ENCODE measurements at regions not wholly inside any gene's neighbourhood (a gene's known extent, or its start where the extent isn't known, plus 50 kb on each side); places are given as distances from the start of the nearest gene placed in this dataset.
"Not testable (repeated sequence)": the region's sequence is repeated elsewhere in the genome, so short reads cannot be mapped to it uniquely, and the experiment has no call there.

- no peaks in the 10 kb centered on the region for H3K36me3 ChIP-seq (replicated peaks; ENCODE audit: insufficient read depth, low read length)
- DNase-seq = no peak
- H3K9me3 ChIP-seq (replicated peaks; ENCODE audit: insufficient read depth, low read length) = no peaks in the 10 kb centered on the region
- H3K9ac ChIP-seq (ENCODE audit: low read length) = no peak overlapping the region
- H3K4me3 ChIP-seq (ENCODE audit: low read length) = no peak overlapping the region
- H3K27ac ChIP-seq (ENCODE audit: low read length) = no peak overlapping the region
- no peaks in the 10 kb centered on the region for H3F3A ChIP-seq (ENCODE audit: insufficient read depth, low read length)
- no peaks in the 10 kb centered on the region for H3K79me2 ChIP-seq (ENCODE audit: low read length)
- H2AFZ ChIP-seq (ENCODE audit: low read length) = no peak overlapping the region
- no peaks in the 10 kb centered on the region for H3K27me3 ChIP-seq (replicated peaks; ENCODE audit: insufficient read depth, low read length)
- H3K4me1 ChIP-seq (ENCODE audit: low read length) = no peaks in the 10 kb centered on the region
- no peak overlapping the region for H3K4me2 ChIP-seq (ENCODE audit: low read depth, low read length)
- no peaks in the 10 kb centered on the region for H4K20me1 ChIP-seq (ENCODE audit: insufficient read depth, low read length)
- no peak for TF ChIP-seq EZH2phosphoT487 (IDR thresholded peaks at IDR 0.05; ENCODE audit: low read length)
- TF ChIP-seq EZH2 (optimal IDR thresholded peaks at IDR 0.05; ENCODE audit: low read depth, low read length) = no peak
- no peak for TF ChIP-seq CTCF (IDR thresholded peaks at IDR 0.05; ENCODE audit: low read length)
- H3K9me2 ChIP-seq (replicated peaks; ENCODE audit: insufficient read depth, low read length) = no peaks in the 10 kb centered on the region
Measured at GRCh38 chr5:114719268-114719667, 357.4 kb downstream of the KCNN2 start.

GRCh38 chr5:114716955-114717354, 355.1 kb downstream of the KCNN2 start:
- Histone ChIP-seq H3K4me2 (ENCODE audit: low read depth, low read length) (no peak overlapping the region), H3K79me2 (ENCODE audit: low read length) (no peaks in the 10 kb centered on the region), H3K36me3 (replicated peaks; ENCODE audit: insufficient read depth, low read length) (no peaks in the 10 kb centered on the region), H3K4me3 (ENCODE audit: low read length) (no peak overlapping the region), H2AFZ (ENCODE audit: low read length) (no peak overlapping the region), H3K9ac (ENCODE audit: low read length) (no peak overlapping the region), H3K9me2 (replicated peaks; ENCODE audit: insufficient read depth, low read length) (no peaks in the 10 kb centered on the region), H3K9me3 (replicated peaks; ENCODE audit: insufficient read depth, low read length) (no peaks in the 10 kb centered on the region), H3F3A (ENCODE audit: insufficient read depth, low read length) (no peaks in the 10 kb centered on the region), H3K27me3 (replicated peaks; ENCODE audit: insufficient read depth, low read length) (no peaks in the 10 kb centered on the region), H4K20me1 (ENCODE audit: insufficient read depth, low read length) (no peaks in the 10 kb centered on the region), H3K4me1 (ENCODE audit: low read length) (no peaks in the 10 kb centered on the region), H3K27ac (ENCODE audit: low read length) (no peak overlapping the region)
- no peak for DNase-seq
- TF ChIP-seq EZH2 (optimal IDR thresholded peaks at IDR 0.05; ENCODE audit: low read depth, low read length) (no peak), CTCF (IDR thresholded peaks at IDR 0.05; ENCODE audit: low read length) (no peak), EZH2phosphoT487 (IDR thresholded peaks at IDR 0.05; ENCODE audit: low read length) (no peak)

- H3K27ac ChIP-seq (ENCODE audit: low read length); H3K9me2 ChIP-seq (replicated peaks; ENCODE audit: insufficient read depth, low read length); H3K9me3 ChIP-seq (replicated peaks; ENCODE audit: insufficient read depth, low read length); H3K27me3 ChIP-seq (replicated peaks; ENCODE audit: insufficient read depth, low read length); H3K36me3 ChIP-seq (replicated peaks; ENCODE audit: insufficient read depth, low read length); H3K4me1 ChIP-seq (ENCODE audit: low read length); H3K9ac ChIP-seq (ENCODE audit: low read length); H3K79me2 ChIP-seq (ENCODE audit: low read length); H3F3A ChIP-seq (ENCODE audit: insufficient read depth, low read length); H3K4me3 ChIP-seq (ENCODE audit: low read length); H2AFZ ChIP-seq (ENCODE audit: low read length); H4K20me1 ChIP-seq (ENCODE audit: insufficient read depth, low read length); H3K4me2 ChIP-seq (ENCODE audit: low read depth, low read length); DNase-seq: not testable (repeated sequence)
Measured at GRCh38 chr5:114704225-114704893, 342.5 kb downstream of the KCNN2 start.

GRCh38 chr5:114702731-114703130, 340.9 kb downstream of the KCNN2 start:
- H3K27me3 ChIP-seq (replicated peaks; ENCODE audit: insufficient read depth, low read length) = no peaks in the 10 kb centered on the region
- no peaks in the 10 kb centered on the region for H3K9me3 ChIP-seq (replicated peaks; ENCODE audit: insufficient read depth, low read length)
- no peak for DNase-seq
- H2AFZ ChIP-seq (ENCODE audit: low read length) = no peak overlapping the region
- peaks cover 4% of the 10 kb centered on the region; the same call in 1 of the 2 replicates for H3K4me1 ChIP-seq (ENCODE audit: low read length)
- no peaks in the 10 kb centered on the region for H3F3A ChIP-seq (ENCODE audit: insufficient read depth, low read length)
- no peak for TF ChIP-seq EZH2phosphoT487 (IDR thresholded peaks at IDR 0.05; ENCODE audit: low read length)
- no peak for TF ChIP-seq EZH2 (optimal IDR thresholded peaks at IDR 0.05; ENCODE audit: low read depth, low read length)
- no peak for TF ChIP-seq CTCF (IDR thresholded peaks at IDR 0.05; ENCODE audit: low read length)
- H3K36me3 ChIP-seq (replicated peaks; ENCODE audit: insufficient read depth, low read length) = no peaks in the 10 kb centered on the region
- no peak overlapping the region for H3K4me3 ChIP-seq (ENCODE audit: low read length)
- H3K4me2 ChIP-seq (ENCODE audit: low read depth, low read length) = no peak overlapping the region
- no peaks in the 10 kb centered on the region for H4K20me1 ChIP-seq (ENCODE audit: insufficient read depth, low read length)
- no peak overlapping the region for H3K27ac ChIP-seq (ENCODE audit: low read length)
- no peak overlapping the region for H3K9ac ChIP-seq (ENCODE audit: low read length)
- no peaks in the 10 kb centered on the region for H3K79me2 ChIP-seq (ENCODE audit: low read length)
- H3K9me2 ChIP-seq (replicated peaks; ENCODE audit: insufficient read depth, low read length) = no peaks in the 10 kb centered on the region
